SH-SY5Y (cell line): ENCODE measurements at regions not wholly inside any gene's neighbourhood (a gene's known extent, or its start where the extent isn't known, plus 50 kb on each side); places are given as distances from the start of the nearest gene placed in this dataset.

Experiments used
- GATA2 ChIP-seq: IDR thresholded peaks from 2 replicates; pipeline ENCODE4 v1.6.1; 2011; ENCODE audit warnings: mild to moderate bottlenecking, low read depth, low read length
- GATA3 ChIP-seq: IDR thresholded peaks from 2 replicates; pipeline ENCODE4 v1.6.1; 2011; ENCODE audit warnings: low read depth, mild to moderate bottlenecking, low read length, moderate library complexity

GRCh38 chr4:9592010-9592409, 147.8 kb downstream of the DEFB131A start:
- TF ChIP-seq GATA2 (no peak), GATA3 (no peak)

GRCh38 chr4:9594948-9595347, 150.7 kb downstream of the DEFB131A start:
- TF ChIP-seq GATA2 = no peak
- TF ChIP-seq GATA3 = no peak

DNA sequence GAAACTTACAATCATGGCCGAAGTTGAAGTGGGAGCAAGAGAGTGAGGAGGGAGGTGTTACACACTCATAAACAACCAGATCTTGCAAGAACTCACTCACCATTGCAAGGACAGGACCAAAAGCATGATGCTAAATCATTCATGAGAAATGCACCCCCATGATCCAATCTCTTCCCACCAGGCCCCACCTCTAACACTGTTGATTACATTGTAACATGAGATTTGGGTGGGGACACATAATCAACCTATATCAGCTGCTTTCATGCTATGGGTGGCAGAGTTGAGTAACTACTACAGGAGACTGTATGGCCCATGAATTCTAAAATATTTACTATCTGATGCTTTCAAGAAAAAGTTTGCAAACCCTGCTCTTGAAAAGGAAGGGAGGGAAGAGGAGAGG, 155.1 kb downstream of the DEFB131A start:
- no peak for TF ChIP-seq GATA3
- no peak for TF ChIP-seq GATA2

DNA sequence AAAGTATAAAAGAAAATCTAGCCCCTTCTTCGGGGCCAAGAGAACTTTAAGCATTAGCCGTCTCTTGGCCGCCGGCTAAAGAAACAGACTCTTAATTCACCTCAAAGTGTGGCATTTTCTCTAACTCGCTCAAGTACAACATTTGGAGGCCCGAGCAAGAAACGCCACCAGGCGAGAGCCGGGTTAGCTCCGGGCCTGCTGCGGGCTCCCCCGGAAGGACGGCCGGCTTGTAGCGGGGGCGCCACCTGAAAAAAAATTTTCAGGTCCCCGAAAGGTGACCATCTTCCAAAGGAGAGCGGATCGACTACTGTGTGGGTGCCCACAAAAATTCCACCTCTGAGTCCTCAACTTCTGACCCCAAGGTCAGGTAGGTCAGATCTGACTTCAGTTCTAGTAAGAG, 156.0 kb downstream of the DEFB131A start:
- no peak for TF ChIP-seq GATA2
- no peak for TF ChIP-seq GATA3

DNA sequence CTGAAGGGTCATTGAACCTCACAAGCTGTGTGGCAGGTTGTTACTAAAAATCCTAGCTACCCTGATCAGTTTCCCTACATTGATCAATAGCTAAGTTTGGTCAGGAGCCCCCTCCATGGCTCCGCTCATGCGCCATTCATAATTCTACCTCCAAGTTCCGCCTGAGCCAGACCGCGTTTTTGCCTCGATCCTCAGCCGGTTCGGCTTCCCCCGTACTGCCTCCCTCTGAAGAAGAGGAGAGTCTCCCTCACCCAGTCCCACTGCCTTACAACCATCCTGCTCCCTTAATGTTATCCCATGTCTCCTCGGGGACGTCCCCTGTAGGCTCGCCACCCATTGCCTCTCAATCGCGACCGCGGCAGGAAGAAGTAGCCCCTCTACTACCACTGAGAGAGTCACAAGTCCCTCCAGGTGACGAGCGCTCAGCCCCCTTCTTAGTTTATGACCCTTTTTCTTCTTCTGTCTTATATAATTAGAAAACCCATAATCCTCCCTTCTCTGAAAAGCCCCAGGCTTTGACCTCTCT, 158.2 kb downstream of the DEFB131A start:
- TF ChIP-seq GATA3 (no peak), GATA2 (no peak)

DNA sequence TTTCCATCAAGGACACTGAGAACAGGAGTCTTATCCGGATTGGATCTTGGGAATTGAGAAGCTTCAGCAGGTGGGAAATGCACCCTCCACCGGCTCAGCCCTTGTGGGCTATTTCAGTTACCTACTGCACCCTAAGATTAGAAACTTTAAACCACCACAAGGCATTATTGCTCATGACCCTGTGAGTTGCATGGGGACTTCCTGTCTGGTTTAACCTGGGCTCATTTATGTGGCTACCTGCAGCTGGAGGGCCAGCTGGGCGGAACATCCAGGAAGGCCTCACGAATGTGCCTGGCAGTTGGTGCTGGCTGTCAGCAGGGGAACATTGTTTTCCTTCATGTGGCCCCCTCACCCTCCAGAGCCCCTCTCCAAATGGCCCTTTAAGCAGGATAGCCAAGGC, 164.1 kb downstream of the DEFB131A start:
- TF ChIP-seq GATA3 (no peak), GATA2 (no peak)

- no peak for TF ChIP-seq GATA2
- no peak for TF ChIP-seq GATA3
Measured at GRCh38 chr4:9611101-9611500, 166.9 kb downstream of the DEFB131A start.

DNA sequence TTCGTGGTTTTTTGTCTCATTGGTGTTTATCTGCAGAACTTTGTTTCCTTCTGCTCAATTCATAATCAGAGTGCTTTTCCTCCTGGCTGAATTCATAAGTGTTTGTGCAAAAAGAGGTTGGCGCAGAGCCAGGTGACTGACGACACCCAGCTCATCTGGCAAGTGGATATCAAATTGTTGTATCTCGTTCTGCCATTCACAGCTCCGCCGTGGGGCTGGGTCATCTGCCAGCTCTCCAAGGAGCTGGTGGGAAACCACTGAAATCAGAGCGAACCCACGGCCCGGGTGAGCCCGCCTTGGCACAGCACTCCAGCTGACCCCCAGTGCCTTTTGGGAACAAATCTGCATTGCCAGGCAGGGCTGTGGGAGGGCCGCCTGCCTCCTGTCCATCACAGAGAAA, 110.7 kb upstream of the DRD5 start:
- peak; percentile 56 for TF ChIP-seq GATA2

GRCh38 chr4:9679704-9680478, 101.5 kb upstream of the DRD5 start:
- TF ChIP-seq GATA2 (no peak), GATA3 (no peak)

DNA sequence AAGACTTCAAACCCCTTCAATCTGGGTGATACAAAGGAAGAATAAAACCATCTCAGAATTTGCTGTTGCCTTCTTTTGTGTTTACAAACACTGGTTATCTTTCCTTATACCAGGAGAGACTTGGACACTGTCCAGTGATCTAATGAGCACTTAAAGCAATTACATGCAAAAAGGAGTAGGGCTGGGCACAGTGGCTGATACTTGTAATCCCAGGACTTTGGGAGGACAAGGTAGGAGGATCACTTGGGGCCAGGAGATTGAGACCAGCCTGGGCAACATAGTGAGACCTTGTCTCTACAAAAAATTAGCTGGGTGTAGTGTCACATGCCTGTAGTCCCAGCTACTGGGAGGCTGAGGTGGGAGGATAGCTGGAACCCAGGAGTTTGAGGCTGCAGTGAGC, 95.7 kb upstream of the DRD5 start:
- TF ChIP-seq GATA2 = no peak; the same call in 1 of the 2 replicates
- TF ChIP-seq GATA3 = no peak

GRCh38 chr4:9691238-9692065, 90.0 kb upstream of the DRD5 start:
- no peak for TF ChIP-seq GATA3

DNA sequence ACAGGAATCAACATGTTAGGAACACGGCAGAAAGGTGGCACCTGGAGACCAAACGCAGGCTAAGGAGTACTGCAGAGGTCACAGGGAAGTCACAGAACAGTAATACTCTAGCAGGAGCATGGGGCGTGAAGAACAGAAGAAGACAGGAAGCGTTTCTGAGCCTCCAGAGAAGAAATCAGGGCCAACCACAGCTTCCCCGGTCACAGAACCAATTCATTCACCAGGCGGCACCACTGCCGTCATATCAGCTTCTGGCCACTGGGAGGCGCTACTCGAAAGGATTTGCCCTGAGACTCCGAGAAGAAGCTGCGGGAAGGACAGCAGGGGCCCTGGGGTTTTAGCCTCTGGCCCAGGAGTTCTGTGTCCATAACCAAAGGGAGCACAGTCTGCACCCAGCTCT, 78.0 kb upstream of the DRD5 start:
- no peak for TF ChIP-seq GATA3
- TF ChIP-seq GATA2 = no peak

DNA sequence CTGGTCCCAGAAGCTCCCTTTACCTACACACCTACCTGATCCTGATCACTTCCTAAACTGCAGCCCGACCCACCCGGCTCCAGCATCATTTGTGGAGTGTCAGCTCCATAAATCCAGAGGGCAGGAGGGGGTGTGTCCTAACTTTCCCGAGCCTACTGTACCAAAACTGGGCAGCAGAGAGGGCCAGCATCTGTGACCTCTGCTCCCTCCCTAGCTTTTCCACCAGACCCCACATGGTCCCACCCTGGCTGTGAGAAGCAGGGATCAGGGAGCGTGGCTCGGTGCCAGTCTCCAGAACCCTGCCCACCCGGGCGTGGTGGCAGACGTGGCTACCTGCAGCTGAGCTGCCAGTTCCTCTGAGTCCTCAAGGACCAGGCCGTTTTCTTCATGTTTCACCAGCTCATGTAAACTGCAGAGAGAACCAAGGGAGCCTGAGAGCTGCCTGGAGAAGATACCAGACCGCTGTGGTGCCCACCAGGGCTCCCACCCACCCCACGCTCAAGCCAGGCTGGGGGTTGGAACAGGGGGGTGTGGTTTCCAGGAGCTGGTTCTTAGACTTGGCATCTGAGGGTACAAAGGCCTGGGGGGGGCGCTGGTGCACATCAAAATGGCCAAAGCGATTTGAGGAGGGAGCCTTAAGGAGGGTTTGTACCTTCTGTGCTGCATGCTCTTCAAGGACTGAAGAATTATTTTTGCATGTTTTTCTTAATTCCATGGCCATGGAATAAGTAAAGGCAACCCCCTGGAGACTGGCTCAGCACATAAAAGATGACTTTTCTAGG, 76.7 kb upstream of the DRD5 start:
- TF ChIP-seq GATA3 (no peak), GATA2 (no peak)

- TF ChIP-seq GATA3 = no peak
- no peak for TF ChIP-seq GATA2
Measured at GRCh38 chr4:9709724-9710123, 71.7 kb upstream of the DRD5 start.

- TF ChIP-seq GATA2 (no peak), GATA3 (no peak)
Measured at GRCh38 chr4:9716093-9716492, 65.3 kb upstream of the DRD5 start.
